HG03575 (cell line): ENCODE measurements at regions not wholly inside any gene's neighbourhood (a gene's known extent, or its start where the extent isn't known, plus 50 kb on each side); places are given as distances from the start of the nearest gene placed in this dataset.
"Not testable (repeated sequence)": the region's sequence is repeated elsewhere in the genome, so short reads cannot be mapped to it uniquely, and the experiment has no call there.

ENCODE experiments used
- ATAC-seq: cut with Tn5 transposase; IDR thresholded peaks from one replicate; pipeline ENCODE4 v1.9.1; 2021; ENCODE audit not compliant: unreplicated experiment, insufficient number of reproducible peaks, low FRiP score; ENCODE audit errors: extremely low read depth

- no peak for ATAC-seq
Measured at GRCh38 chr6:139738801-139739455, 364.5 kb upstream of the CITED2 start.

GRCh38 chr6:139736325-139736906, 362.0 kb upstream of the CITED2 start:
- peak; percentile 84 for ATAC-seq

- no peak for ATAC-seq
Measured at GRCh38 chr6:139732451-139732850, 358.0 kb upstream of the CITED2 start.

- no peak for ATAC-seq
Measured at GRCh38 chr6:139730340-139730974, 356.0 kb upstream of the CITED2 start.

- no peak for ATAC-seq
Measured at GRCh38 chr6:139728876-139729427, 354.5 kb upstream of the CITED2 start.

GRCh38 chr6:139726272-139726671, 351.8 kb upstream of the CITED2 start:
- not testable (repeated sequence) for ATAC-seq

GRCh38 chr6:139722530-139722929, 348.1 kb upstream of the CITED2 start:
- no peak for ATAC-seq

GRCh38 chr6:139721954-139722353, 347.5 kb upstream of the CITED2 start:
- ATAC-seq, result no peak

- no peak for ATAC-seq
Measured at GRCh38 chr6:139713900-139714506, 339.6 kb upstream of the CITED2 start.

GRCh38 chr6:139713424-139713823, 339.0 kb upstream of the CITED2 start:
- ATAC-seq, result no peak

- no peak for ATAC-seq
Measured at GRCh38 chr6:139712830-139713229, 338.4 kb upstream of the CITED2 start.

GRCh38 chr6:139711804-139712585, 337.5 kb upstream of the CITED2 start:
- ATAC-seq, result no peak

GRCh38 chr6:139710556-139710955, 336.1 kb upstream of the CITED2 start:
- no peak for ATAC-seq

GRCh38 chr6:139708337-139709199, 334.1 kb upstream of the CITED2 start:
- no peak for ATAC-seq

- ATAC-seq, result no peak
Measured at GRCh38 chr6:139706912-139707311, 332.5 kb upstream of the CITED2 start.

- ATAC-seq, result no peak
Measured at GRCh38 chr6:139705284-139705683, 330.8 kb upstream of the CITED2 start.

- ATAC-seq, result no peak
Measured at GRCh38 chr6:139703780-139704179, 329.3 kb upstream of the CITED2 start.

GRCh38 chr6:139702706-139703105, 328.3 kb upstream of the CITED2 start:
- no peak for ATAC-seq
